GM23248 (cell line): ENCODE measurements at regions not wholly inside any gene's neighbourhood (a gene's known extent, or its start where the extent isn't known, plus 50 kb on each side); places are given as distances from the start of the nearest gene placed in this dataset.

Experiments
- DNase-seq: peaks from one replicate; pipeline ENCODE4 v3.0.0-alpha.2; 2015
- H2AFZ ChIP-seq: fragments of 200-600 bp; sonication (generic); 2 replicates; pipeline ENCODE4 v1.6.1; 2016; ENCODE audit warnings: antibody characterized with exemption
- H3F3A ChIP-seq: fragments of 200-600 bp; sonication (generic); 2 replicates; pipeline ENCODE4 v1.6.1; 2016; ENCODE audit warnings: mild to moderate bottlenecking, antibody characterized with exemption, mixed run types; ENCODE audit not compliant: insufficient read depth
- H3K27ac ChIP-seq: fragments of 200-600 bp; sonication (generic); 2 replicates; pipeline ENCODE4 v1.5.1; 2016; ENCODE audit warnings: mild to moderate bottlenecking
- H3K27me3 ChIP-seq: fragments of 200-600 bp; sonication (generic); replicated peaks from 2 replicates; pipeline ENCODE4 v1.6.1; 2016; ENCODE audit warnings: mild to moderate bottlenecking; ENCODE audit not compliant: insufficient read depth
- H3K36me3 ChIP-seq: fragments of 200-600 bp; sonication (generic); 2 replicates; pipeline ENCODE4 v1.6.1; 2016; ENCODE audit warnings: low read depth, mild to moderate bottlenecking
- H3K4me1 ChIP-seq: fragments of 200-600 bp; sonication (generic); 2 replicates; pipeline ENCODE4 v1.6.1; 2016; ENCODE audit warnings: mild to moderate bottlenecking; ENCODE audit not compliant: insufficient read depth
- H3K4me2 ChIP-seq: fragments of 200-600 bp; sonication (generic); one replicate; pipeline ENCODE4 v1.6.1; 2016; ENCODE audit warnings: mild to moderate bottlenecking; ENCODE audit not compliant: unreplicated experiment
- H3K4me3 ChIP-seq: fragments of 200-600 bp; sonication (generic); 2 replicates; pipeline ENCODE4 v1.5.1; 2016; ENCODE audit warnings: mild to moderate bottlenecking
- H3K79me2 ChIP-seq: fragments of 200-600 bp; sonication (generic); 2 replicates; pipeline ENCODE4 v1.6.1; 2016; ENCODE audit warnings: mild to moderate bottlenecking; ENCODE audit not compliant: insufficient read depth
- H3K9ac ChIP-seq: fragments of 200-600 bp; sonication (generic); 2 replicates; pipeline ENCODE4 v1.6.1; 2016; ENCODE audit warnings: mild to moderate bottlenecking
- H3K9me2 ChIP-seq: fragments of 200-600 bp; sonication (generic); 2 replicates; pipeline ENCODE4 v1.6.1; 2016; ENCODE audit warnings: mixed run types, mild to moderate bottlenecking, moderate library complexity; ENCODE audit not compliant: insufficient read depth
- H3K9me3 ChIP-seq: fragments of 200-600 bp; sonication (generic); one replicate; pipeline ENCODE4 v1.6.1; 2017; ENCODE audit warnings: low read depth
- H4K20me1 ChIP-seq: fragments of 200-600 bp; sonication (generic); 2 replicates; pipeline ENCODE4 v1.6.0; 2016; ENCODE audit not compliant: insufficient read depth
- EZH2 ChIP-seq: fragments of 200-600 bp; sonication (generic); IDR thresholded peaks from 2 replicates; pipeline ENCODE4 v1.6.1; 2018; ENCODE audit warnings: antibody characterized with exemption, mild to moderate bottlenecking; ENCODE audit not compliant: insufficient read depth, poor library complexity, severe bottlenecking
- EZH2phosphoT487 ChIP-seq: fragments of 200-600 bp; sonication (generic); IDR thresholded peaks from 2 replicates; pipeline ENCODE4 v1.6.1; 2018; ENCODE audit warnings: antibody characterized with exemption, moderate library complexity, mild to moderate bottlenecking, low read depth; ENCODE audit not compliant: insufficient read depth
- WGBS, 2 experiments: methylation state at CpG; one replicate each; pipeline ENCODE4 v1.1.6; 2015 to 2017; ENCODE audit warnings: low lambda C conversion rate in 2 of 2, low coverage in 1 of 2; ENCODE audit errors: missing lambda C conversion rate in 2 of 2; 5-methylcytosine and 5-hydroxymethylcytosine counted together
- in situ Hi-C: fragments of 300-500 bp; cut with MboI; formaldehyde crosslinking; loops from 2 replicates; pipeline ENCODE4 v1.15.0; 2020

DNA sequence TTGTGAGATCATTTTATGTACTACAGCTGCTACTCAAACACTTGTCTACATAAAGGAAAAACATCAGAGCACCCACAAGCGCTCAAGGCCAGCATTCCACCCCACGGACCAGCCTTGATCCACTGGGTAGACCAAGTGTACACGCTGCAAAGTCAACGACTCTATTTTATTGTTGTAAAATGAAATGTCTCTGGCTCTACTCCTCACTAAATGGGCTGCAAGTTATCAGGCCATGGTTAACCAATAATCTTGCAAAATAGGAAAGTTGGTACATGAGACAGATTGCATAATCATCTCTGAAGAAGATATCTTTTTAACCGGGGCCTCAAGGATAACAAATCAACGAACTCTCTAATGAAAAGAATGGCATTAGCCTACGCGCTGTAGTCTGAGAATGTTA is 69.9 kb upstream of the FOXN3 start:
- TF ChIP-seq EZH2 (no peak), EZH2phosphoT487 (no peak)
- Histone ChIP-seq H3F3A (no peaks in the 10 kb centered on the region), H4K20me1 (no peaks in the 10 kb centered on the region), H3K4me2 (no peak overlapping the region), H3K4me1 (no peaks in the 10 kb centered on the region; the same call in 1 of the 2 replicates), H3K36me3 (no peaks in the 10 kb centered on the region), H3K9ac (no peak overlapping the region), H3K27ac (no peak overlapping the region), H3K79me2 (no peaks in the 10 kb centered on the region), H3K27me3 (no peaks in the 10 kb centered on the region), H3K4me3 (no peak overlapping the region), H2AFZ (no peak overlapping the region), H3K9me2 (no peaks in the 10 kb centered on the region), H3K9me3 (no peaks in the 10 kb centered on the region)
- no peak for DNase-seq
- in situ Hi-C loops, result no loop called here
- 47 to 55% methylated on average over 8 of the region's 8 CpGs for WGBS, 2 experiments

GRCh38 chr14:89486505-89486904 is 69.5 kb upstream of the FOXN3 start:
- H3K27me3 ChIP-seq, result no peaks in the 10 kb centered on the region
- no peak for TF ChIP-seq EZH2phosphoT487
- no peak for TF ChIP-seq EZH2
- no peak overlapping the region for H3K9ac ChIP-seq
- no peaks in the 10 kb centered on the region for H3K9me3 ChIP-seq
- no peaks in the 10 kb centered on the region for H3F3A ChIP-seq
- H3K27ac ChIP-seq, result no peak overlapping the region
- H3K9me2 ChIP-seq, result no peaks in the 10 kb centered on the region
- WGBS, 2 experiments, result 62 to 67% methylated on average over 8 of the region's 8 CpGs
- H3K4me2 ChIP-seq, result no peak overlapping the region
- no peaks in the 10 kb centered on the region; the same call in 1 of the 2 replicates for H3K4me1 ChIP-seq
- no peaks in the 10 kb centered on the region for H3K36me3 ChIP-seq
- in situ Hi-C loops, result no loop called here
- DNase-seq, result no peak
- H3K79me2 ChIP-seq, result no peaks in the 10 kb centered on the region
- no peaks in the 10 kb centered on the region for H4K20me1 ChIP-seq
- no peak overlapping the region for H3K4me3 ChIP-seq
- H2AFZ ChIP-seq, result no peak overlapping the region

- Histone ChIP-seq H3K79me2 (no peaks in the 10 kb centered on the region), H3K9me3 (no peaks in the 10 kb centered on the region), H4K20me1 (no peaks in the 10 kb centered on the region), H2AFZ (no peak overlapping the region), H3K9ac (no peak overlapping the region), H3K4me1 (no peaks in the 10 kb centered on the region; the same call in none of the 2 replicates), H3K27me3 (no peaks in the 10 kb centered on the region), H3K27ac (no peak overlapping the region), H3K36me3 (no peaks in the 10 kb centered on the region), H3K4me3 (no peak overlapping the region), H3K4me2 (no peak overlapping the region), H3K9me2 (no peaks in the 10 kb centered on the region), H3F3A (no peaks in the 10 kb centered on the region)
- DNase-seq, result no peak
- TF ChIP-seq EZH2 (no peak), EZH2phosphoT487 (no peak)
- 80 to 81% methylated on average over 2 of the region's 2 CpGs for WGBS, 2 experiments
- in situ Hi-C loops, result no loop called here
These were observed 68.2 kb upstream of the FOXN3 start for GRCh38 chr14:89485264-89485663.

GRCh38 chr14:89484051-89484844 is 67.2 kb upstream of the FOXN3 start:
- Histone ChIP-seq H3K9ac (no peak overlapping the region), H3K36me3 (no peaks in the 10 kb centered on the region), H3K4me1 (no peaks in the 10 kb centered on the region; the same call in 1 of the 2 replicates), H3K9me2 (no peaks in the 10 kb centered on the region), H3K4me3 (no peak overlapping the region), H3K27ac (no peak overlapping the region), H3K4me2 (no peak overlapping the region), H3K79me2 (no peaks in the 10 kb centered on the region), H3F3A (no peaks in the 10 kb centered on the region), H3K27me3 (no peaks in the 10 kb centered on the region), H2AFZ (no peak overlapping the region), H4K20me1 (no peaks in the 10 kb centered on the region), H3K9me3 (no peaks in the 10 kb centered on the region)
- in situ Hi-C loops, result no loop called here
- TF ChIP-seq EZH2 (no peak), EZH2phosphoT487 (no peak)
- no peak for DNase-seq
- 96 to 98% methylated on average over 9 of the region's 9 CpGs for WGBS, 2 experiments
